ENCODE measurements at regions not wholly inside any gene's neighbourhood (a gene's known extent, or its start where the extent isn't known, plus 50 kb on each side); places are given as distances from the start of the nearest gene placed in this dataset.
"Not testable (repeated sequence)": the region's sequence is repeated elsewhere in the genome, so short reads cannot be mapped to it uniquely, and the experiment has no call there.

DNA sequence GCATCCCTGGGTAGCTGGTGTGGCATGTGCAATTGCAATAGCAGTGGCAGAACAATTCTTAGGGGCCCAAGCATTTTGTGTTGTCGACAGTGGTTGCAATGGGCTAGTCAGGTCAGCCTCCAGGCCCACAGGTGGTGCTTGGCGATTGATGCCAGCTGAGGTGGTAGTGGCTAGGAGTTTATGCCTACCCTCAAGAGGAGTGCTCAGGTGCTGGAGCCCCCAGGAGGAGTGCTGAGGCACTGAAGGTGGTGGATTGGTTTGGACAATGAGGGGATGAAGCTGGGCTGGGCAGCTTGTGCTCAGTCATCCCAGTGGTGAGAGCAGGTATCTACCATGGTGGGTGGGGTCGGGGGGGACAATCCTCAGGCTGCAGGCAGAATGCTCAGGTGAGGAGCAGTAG lies 877.9 kb upstream of the TMEFF2 start:
- POLR2A ChIA-PET: no interaction called here

DNA sequence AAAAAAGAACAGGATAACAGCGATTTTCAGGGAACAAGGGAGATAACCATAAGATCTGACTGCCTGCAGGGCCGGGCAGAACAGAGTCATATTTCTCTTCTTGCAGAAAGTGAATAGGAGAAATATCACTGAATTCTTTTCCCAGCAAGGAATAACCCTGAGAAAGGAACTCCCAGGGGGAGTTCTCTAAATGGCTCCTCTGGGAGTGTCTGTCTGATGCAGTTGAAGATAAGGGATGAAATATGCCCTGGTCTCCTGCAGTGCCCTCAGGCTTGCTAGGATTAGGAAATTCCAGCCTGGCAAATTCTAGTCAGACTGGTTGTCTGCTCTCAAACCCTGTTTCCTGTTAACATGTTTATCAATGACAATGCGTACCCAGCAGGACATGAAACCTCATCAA lies 830.8 kb upstream of the TMEFF2 start:
- H3K4me3 ChIP-seq (replicated peaks in 1 of 3; ENCODE audit: insufficient read depth in 1 of 3, low read depth in 1 of 3, low read length in 3 of 3); H3K27me3 ChIP-seq (ENCODE audit: control insufficient read depth in 2 of 2, insufficient read depth in 2 of 2, low read length in 2 of 2); POLR2A ChIA-PET; DNase-seq (ENCODE audit: low read depth, low spot score); H3K9me3 ChIP-seq (replicated peaks; ENCODE audit: control insufficient read depth, insufficient read depth, low read length); H3K79me2 ChIP-seq (ENCODE audit: control insufficient read depth, insufficient read depth, low read length); CTCF ChIA-PET; H3K36me3 ChIP-seq (ENCODE audit: control insufficient read depth in 2 of 2, extremely low read depth in 1 of 2, insufficient read depth in 2 of 2, low read length in 2 of 2); H3K4me1 ChIP-seq (ENCODE audit: control insufficient read depth, extremely low read depth, insufficient read depth, low read length); H2AFZ ChIP-seq (ENCODE audit: low read depth, low read length); dilution Hi-C loops (cut with MboI; ENCODE audit: extremely low pct_ligation_motif_present, low sequenced_read_pairs); FAIRE-seq; H3K9ac ChIP-seq (replicated peaks; ENCODE audit: extremely low read depth, insufficient read depth, low read length); H3K9me1 ChIP-seq (replicated peaks; ENCODE audit: control insufficient read depth, extremely low read depth, insufficient read depth, low read length); H3K27ac ChIP-seq (ENCODE audit: insufficient read depth, low read depth, low read length); H3K4me2 ChIP-seq (ENCODE audit: insufficient read depth, low read length); BruUV-seq (replicated peaks); intact Hi-C loops (cut with micrococcal nuclease); H4K20me1 ChIP-seq (replicated peaks; ENCODE audit: control insufficient read depth, extremely low read depth, insufficient read depth, low read length): not testable (repeated sequence)

More for the DNA sequence above, 877.9 kb upstream of the TMEFF2 start:
- TF ChIP-seq, protein P1, sequence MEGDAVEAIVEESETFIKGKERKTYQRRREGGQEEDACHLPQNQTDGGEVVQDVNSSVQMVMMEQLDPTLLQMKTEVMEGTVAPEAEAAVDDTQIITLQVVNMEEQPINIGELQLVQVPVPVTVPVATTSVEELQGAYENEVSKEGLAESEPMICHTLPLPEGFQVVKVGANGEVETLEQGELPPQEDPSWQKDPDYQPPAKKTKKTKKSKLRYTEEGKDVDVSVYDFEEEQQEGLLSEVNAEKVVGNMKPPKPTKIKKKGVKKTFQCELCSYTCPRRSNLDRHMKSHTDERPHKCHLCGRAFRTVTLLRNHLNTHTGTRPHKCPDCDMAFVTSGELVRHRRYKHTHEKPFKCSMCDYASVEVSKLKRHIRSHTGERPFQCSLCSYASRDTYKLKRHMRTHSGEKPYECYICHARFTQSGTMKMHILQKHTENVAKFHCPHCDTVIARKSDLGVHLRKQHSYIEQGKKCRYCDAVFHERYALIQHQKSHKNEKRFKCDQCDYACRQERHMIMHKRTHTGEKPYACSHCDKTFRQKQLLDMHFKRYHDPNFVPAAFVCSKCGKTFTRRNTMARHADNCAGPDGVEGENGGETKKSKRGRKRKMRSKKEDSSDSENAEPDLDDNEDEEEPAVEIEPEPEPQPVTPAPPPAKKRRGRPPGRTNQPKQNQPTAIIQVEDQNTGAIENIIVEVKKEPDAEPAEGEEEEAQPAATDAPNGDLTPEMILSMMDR (IDR thresholded peaks at IDR 0.05; ENCODE audit: extremely low read depth in 1 of 2, insufficient read depth in 1 of 2, low read depth in 1 of 2, low read length in 2 of 2): no peak
- no peak for TF ChIP-seq GATA2 (IDR thresholded peaks at IDR 0.05; ENCODE audit: insufficient read depth, insufficient read length, low read depth, low read length)
- no peak for TF ChIP-seq POLR2AphosphoS5 (IDR thresholded peaks at IDR 0.05; ENCODE audit: insufficient read depth, low read depth, low read length)
- no peak for TF ChIP-seq POLR2A (IDR thresholded peaks at IDR 0.05; ENCODE audit: low read depth, low read length)
- TF ChIP-seq EZH2 (IDR thresholded peaks at IDR 0.05; ENCODE audit: borderline replicate concordance, low read depth, low read length, severe bottlenecking): no peak
- TF ChIP-seq, protein P2, sequence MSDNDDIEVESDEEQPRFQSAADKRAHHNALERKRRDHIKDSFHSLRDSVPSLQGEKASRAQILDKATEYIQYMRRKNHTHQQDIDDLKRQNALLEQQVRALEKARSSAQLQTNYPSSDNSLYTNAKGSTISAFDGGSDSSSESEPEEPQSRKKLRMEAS (IDR thresholded peaks at IDR 0.05; ENCODE audit: insufficient read depth, insufficient read length): no peak
- TF ChIP-seq JUN (IDR thresholded peaks at IDR 0.05; ENCODE audit: borderline replicate concordance, insufficient read depth, insufficient read length, low read depth): no peak
- TF ChIP-seq MYC (IDR thresholded peaks at IDR 0.05; ENCODE audit: low read depth, low read length): no peak
- no peak for TF ChIP-seq FOS (IDR thresholded peaks at IDR 0.05; ENCODE audit: borderline replicate concordance, insufficient read depth, low read length)
- H3K4me3 ChIP-seq (replicated peaks in 1 of 3; ENCODE audit: insufficient read depth in 1 of 3, low read depth in 1 of 3, low read length in 3 of 3): no peak overlapping the region
- no TSS peak for BruUV-seq (replicated peaks)
- FAIRE-seq (no peak), DNase-seq (ENCODE audit: low read depth, low spot score) (no peak)
- H3K4me2 ChIP-seq (ENCODE audit: insufficient read depth, low read length): no peak overlapping the region
- no peak overlapping the region for H3K27ac ChIP-seq (ENCODE audit: insufficient read depth, low read depth, low read length)
- H3K9me3 ChIP-seq (replicated peaks; ENCODE audit: control insufficient read depth, insufficient read depth, low read length): no peaks in the 10 kb centered on the region
- no peaks in the 10 kb centered on the region for H3K4me1 ChIP-seq (ENCODE audit: control insufficient read depth, extremely low read depth, insufficient read depth, low read length)
- no peaks in the 10 kb centered on the region for H3K27me3 ChIP-seq (ENCODE audit: control insufficient read depth in 2 of 2, insufficient read depth in 2 of 2, low read length in 2 of 2)
- H2AFZ ChIP-seq (ENCODE audit: low read depth, low read length): no peak overlapping the region
- no peaks in the 10 kb centered on the region for H3K9me1 ChIP-seq (replicated peaks; ENCODE audit: control insufficient read depth, extremely low read depth, insufficient read depth, low read length)
- intact Hi-C loops (cut with micrococcal nuclease): no loop called here
- H3K36me3 ChIP-seq (ENCODE audit: control insufficient read depth in 2 of 2, extremely low read depth in 1 of 2, insufficient read depth in 2 of 2, low read length in 2 of 2): no peaks in the 10 kb centered on the region
- H3K79me2 ChIP-seq (ENCODE audit: control insufficient read depth, insufficient read depth, low read length): no peaks in the 10 kb centered on the region
- dilution Hi-C loops (cut with MboI; ENCODE audit: extremely low pct_ligation_motif_present, low sequenced_read_pairs): no loop called here
- H4K20me1 ChIP-seq (replicated peaks; ENCODE audit: control insufficient read depth, extremely low read depth, insufficient read depth, low read length): no peaks in the 10 kb centered on the region
- CTCF ChIA-PET: no interaction called here
- H3K9ac ChIP-seq (replicated peaks; ENCODE audit: extremely low read depth, insufficient read depth, low read length): no peak overlapping the region

All from endothelial cell of umbilical vein (primary cell).